Neural progenitor cell (in vitro differentiated cells): ENCODE measurements at regions not wholly inside any gene's neighbourhood (a gene's known extent, or its start where the extent isn't known, plus 50 kb on each side); places are given as distances from the start of the nearest gene placed in this dataset.

Experiments
- DNase-seq: peaks from one replicate; pipeline ENCODE4 v3.0.0-alpha.2; 2016; ENCODE audit warnings: low spot score
- H2AFZ ChIP-seq: fragments of 200-600 bp; sonication (generic); replicated peaks from 2 replicates; pipeline ENCODE4 v1.6.1; 2016; ENCODE audit warnings: antibody characterized with exemption
- H3F3A ChIP-seq: fragments of 200-600 bp; sonication (generic); 2 replicates; pipeline ENCODE4 v1.6.1; 2016; ENCODE audit warnings: antibody characterized with exemption, low read depth
- H3K27ac ChIP-seq: fragments of 200-600 bp; sonication (generic); 2 replicates; pipeline ENCODE4 v1.5.1; 2016; ENCODE audit warnings: mild to moderate bottlenecking
- H3K27me3 ChIP-seq: fragments of 200-600 bp; sonication (generic); 2 replicates; pipeline ENCODE4 v1.6.1; 2016; ENCODE audit warnings: mild to moderate bottlenecking, moderate library complexity
- H3K36me3 ChIP-seq: fragments of 200-600 bp; sonication (generic); 2 replicates; pipeline ENCODE4 v1.5.1; 2016
- H3K4me1 ChIP-seq: fragments of 200-600 bp; sonication (generic); 2 replicates; pipeline ENCODE4 v1.6.1; 2016; ENCODE audit warnings: mixed run types
- H3K4me2 ChIP-seq: fragments of 200-600 bp; sonication (generic); 2 replicates; pipeline ENCODE4 v1.6.1; 2016
- H3K4me3 ChIP-seq: fragments of 200-600 bp; sonication (generic); 2 replicates; pipeline ENCODE4 v1.5.1; 2016
- H3K79me2 ChIP-seq: fragments of 200-600 bp; sonication (generic); 2 replicates; pipeline ENCODE4 v1.6.1; 2016; ENCODE audit warnings: low read depth
- H3K9ac ChIP-seq: fragments of 200-600 bp; sonication (generic); 2 replicates; pipeline ENCODE4 v1.6.1; 2016
- H3K9me3 ChIP-seq: fragments of 200-600 bp; sonication (generic); 2 replicates; pipeline ENCODE4 v1.5.1; 2016; ENCODE audit warnings: low read depth
- H4K20me1 ChIP-seq: fragments of 200-600 bp; sonication (generic); 2 replicates; pipeline ENCODE4 v1.6.1; 2016; ENCODE audit warnings: low read depth
- H3K27ac Mint-ChIP-seq: 3 replicates; pipeline ENCODE4 v1.8.0; 2021; ENCODE audit warnings: mixed read lengths
- H3K27me3 Mint-ChIP-seq: 2 replicates; pipeline ENCODE4 v1.8.0; 2022; ENCODE audit warnings: low read depth, mild to moderate bottlenecking, inconsistent platforms, moderate library complexity, mixed read lengths; ENCODE audit not compliant: insufficient read depth
- H3K36me3 Mint-ChIP-seq: 3 replicates; pipeline ENCODE4 v1.8.0; 2021; ENCODE audit warnings: mixed read lengths
- H3K4me1 Mint-ChIP-seq: 3 replicates; pipeline ENCODE4 v1.8.0; 2021; ENCODE audit warnings: mixed read lengths
- H3K4me3 Mint-ChIP-seq: 3 replicates; pipeline ENCODE4 v1.8.0; 2021; ENCODE audit warnings: mild to moderate bottlenecking, moderate library complexity, mixed read lengths
- H3K9me3 Mint-ChIP-seq: 3 replicates; pipeline ENCODE4 v1.8.0; 2020; ENCODE audit warnings: mixed read lengths
- CTCF ChIP-seq: fragments of 200-600 bp; sonication (generic); IDR thresholded peaks from 2 replicates; pipeline ENCODE4 v1.5.1; 2017; ENCODE audit warnings: antibody characterized with exemption, mild to moderate bottlenecking
- EZH2 ChIP-seq: fragments of 200-600 bp; sonication (generic); IDR thresholded peaks from 2 replicates; pipeline ENCODE4 v1.6.1; 2017; ENCODE audit warnings: antibody characterized with exemption, mild to moderate bottlenecking, moderate library complexity
- EZH2phosphoT487 ChIP-seq: fragments of 200-600 bp; sonication (generic); IDR thresholded peaks from 2 replicates; pipeline ENCODE4 v1.6.1; 2017; ENCODE audit warnings: antibody characterized with exemption

- no peak for DNase-seq
- Histone ChIP-seq H2AFZ (no peak overlapping the region), H3K79me2 (no peaks in the 10 kb centered on the region), H3K36me3 (no peaks in the 10 kb centered on the region), H3K4me3 (no peak overlapping the region), H3K27ac (peak overlapping the region; percentile 23), H3K27me3 (no peaks in the 10 kb centered on the region), H3F3A (no peaks in the 10 kb centered on the region), H3K4me1 (peaks cover 18% of the 10 kb centered on the region), H3K4me2 (no peak overlapping the region), H3K9me3 (no peaks in the 10 kb centered on the region), H3K9ac (no peak overlapping the region), H4K20me1 (no peaks in the 10 kb centered on the region)
- no peaks in the 10 kb centered on the region for H3K36me3 Mint-ChIP-seq
- H3K4me1 Mint-ChIP-seq = peaks cover 21% of the 10 kb centered on the region
- H3K4me3 Mint-ChIP-seq = no peak overlapping the region
- H3K9me3 Mint-ChIP-seq = no peaks in the 10 kb centered on the region
- H3K27ac Mint-ChIP-seq = peak overlapping the region; percentile 75
- TF ChIP-seq CTCF (no peak), EZH2 (no peak), EZH2phosphoT487 (no peak)
- H3K27me3 Mint-ChIP-seq = no peaks in the 10 kb centered on the region
Observed at GRCh38 chr6:144741659-144742058, 456.5 kb downstream of the UTRN start.

- H3K27ac Mint-ChIP-seq = no peak overlapping the region
- no peaks in the 10 kb centered on the region for H3K27me3 Mint-ChIP-seq
- no peaks in the 10 kb centered on the region for H3K9me3 Mint-ChIP-seq
- Histone ChIP-seq H3K27me3 (no peaks in the 10 kb centered on the region), H3K79me2 (no peaks in the 10 kb centered on the region), H3K9me3 (no peaks in the 10 kb centered on the region), H3K4me2 (no peak overlapping the region), H3K27ac (no peak overlapping the region), H3K4me1 (peaks cover 12% of the 10 kb centered on the region), H2AFZ (no peak overlapping the region), H3K9ac (no peak overlapping the region), H4K20me1 (no peaks in the 10 kb centered on the region), H3F3A (no peaks in the 10 kb centered on the region), H3K36me3 (no peaks in the 10 kb centered on the region), H3K4me3 (no peak overlapping the region)
- H3K4me1 Mint-ChIP-seq = peaks cover 21% of the 10 kb centered on the region
- no peaks in the 10 kb centered on the region for H3K36me3 Mint-ChIP-seq
- DNase-seq = no peak
- no peak overlapping the region for H3K4me3 Mint-ChIP-seq
- TF ChIP-seq CTCF (no peak), EZH2phosphoT487 (no peak), EZH2 (no peak)
Observed at GRCh38 chr6:144742779-144743178, 457.6 kb downstream of the UTRN start.

GRCh38 chr6:144744720-144745119 lies 459.6 kb downstream of the UTRN start:
- Histone ChIP-seq H4K20me1 (no peaks in the 10 kb centered on the region), H3F3A (no peaks in the 10 kb centered on the region), H3K36me3 (no peaks in the 10 kb centered on the region), H3K27me3 (no peaks in the 10 kb centered on the region), H3K9me3 (no peaks in the 10 kb centered on the region), H3K4me2 (peak overlapping the region; percentile 17), H3K4me1 (peaks cover 12% of the 10 kb centered on the region), H2AFZ (no peak overlapping the region), H3K9ac (no peak overlapping the region), H3K4me3 (no peak overlapping the region), H3K79me2 (no peaks in the 10 kb centered on the region), H3K27ac (no peak overlapping the region)
- H3K4me1 Mint-ChIP-seq = peaks cover 21% of the 10 kb centered on the region
- H3K27me3 Mint-ChIP-seq = no peaks in the 10 kb centered on the region
- no peak overlapping the region for H3K27ac Mint-ChIP-seq
- no peaks in the 10 kb centered on the region for H3K9me3 Mint-ChIP-seq
- peak; percentile 36 for DNase-seq
- TF ChIP-seq CTCF (no peak), EZH2 (no peak)
- no peak overlapping the region for H3K4me3 Mint-ChIP-seq
- H3K36me3 Mint-ChIP-seq = peaks cover 2% of the 10 kb centered on the region

GRCh38 chr6:144745439-144745838 lies 460.3 kb downstream of the UTRN start:
- H4K20me1 ChIP-seq = no peaks in the 10 kb centered on the region
- H3K4me3 Mint-ChIP-seq = no peak overlapping the region

More at GRCh38 chr6:144745439-144745838, 460.3 kb downstream of the UTRN start:
- DNase-seq = no peak
- Histone ChIP-seq H3K9ac (no peak overlapping the region), H2AFZ (no peak overlapping the region), H3F3A (no peaks in the 10 kb centered on the region), H3K79me2 (no peaks in the 10 kb centered on the region), H3K4me3 (no peak overlapping the region), H3K27me3 (no peaks in the 10 kb centered on the region), H3K27ac (no peak overlapping the region), H3K9me3 (no peaks in the 10 kb centered on the region), H3K4me1 (peaks cover 12% of the 10 kb centered on the region), H3K36me3 (no peaks in the 10 kb centered on the region), H3K4me2 (no peak overlapping the region)
- Mint-ChIP-seq H3K27me3 (no peaks in the 10 kb centered on the region), H3K4me1 (peaks cover 21% of the 10 kb centered on the region), H3K9me3 (no peaks in the 10 kb centered on the region), H3K36me3 (peaks cover 2% of the 10 kb centered on the region), H3K27ac (no peak overlapping the region)
- TF ChIP-seq EZH2phosphoT487 (no peak), CTCF (no peak), EZH2 (no peak)
